GM21786 (cell line): ENCODE measurements at regions not wholly inside any gene's neighbourhood (a gene's known extent, or its start where the extent isn't known, plus 50 kb on each side); places are given as distances from the start of the nearest gene placed in this dataset.

ENCODE experiments used
- ATAC-seq: cut with Tn5 transposase; IDR thresholded peaks from one replicate; pipeline ENCODE4 v1.9.1; 2021; ENCODE audit not compliant: unreplicated experiment

DNA sequence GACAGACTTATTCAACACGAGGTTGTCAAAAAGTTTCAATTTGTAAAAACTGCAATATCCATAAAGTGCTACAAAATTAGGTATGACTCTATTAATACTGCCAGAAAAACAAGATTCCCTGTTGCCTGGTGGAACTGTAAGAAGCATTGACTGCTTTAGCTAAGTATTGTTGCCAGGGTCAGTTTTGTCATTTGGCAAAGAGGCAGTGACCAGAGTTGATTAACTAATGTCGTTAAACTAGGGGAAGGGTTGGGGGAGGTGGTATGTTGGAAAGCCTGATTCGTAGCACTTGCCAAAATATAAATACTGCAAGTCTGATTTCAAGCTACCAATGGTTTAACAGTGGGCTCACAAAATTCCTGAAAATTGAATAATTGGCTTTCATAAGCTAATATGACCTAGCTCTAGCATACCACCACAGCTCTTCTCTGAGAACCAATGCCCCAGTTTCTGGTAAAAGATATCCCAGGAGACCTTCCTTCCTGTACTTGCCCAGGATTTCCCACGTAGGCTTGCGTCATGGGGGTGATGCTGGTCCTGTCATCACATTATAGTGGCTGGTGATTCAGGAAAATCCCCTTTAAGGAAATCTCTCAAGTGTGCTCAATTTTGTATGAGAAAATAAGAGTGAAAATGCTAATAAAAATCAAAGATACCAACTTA is 266.4 kb upstream of the TBC1D5 start:
- ATAC-seq = no peak

DNA sequence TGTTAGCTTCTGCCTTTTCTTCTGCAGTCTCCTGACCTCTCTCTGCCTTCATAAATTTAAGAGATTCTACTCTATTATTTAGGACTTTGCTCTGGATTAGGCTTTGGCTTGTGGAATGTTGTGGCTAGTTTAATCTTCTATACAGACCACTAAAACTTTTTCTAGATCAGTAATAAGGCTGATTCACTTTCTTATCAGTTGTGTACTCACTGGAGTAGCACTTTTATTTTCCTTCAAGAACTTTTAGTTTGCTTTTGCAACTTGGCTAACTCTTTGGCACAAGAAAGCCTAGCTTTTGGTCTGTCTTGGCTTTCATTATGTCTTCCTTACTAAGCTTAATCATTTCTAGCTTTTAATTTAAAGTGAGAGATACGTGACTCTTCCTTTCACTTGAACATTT is 265.5 kb upstream of the TBC1D5 start:
- ATAC-seq = no peak

DNA sequence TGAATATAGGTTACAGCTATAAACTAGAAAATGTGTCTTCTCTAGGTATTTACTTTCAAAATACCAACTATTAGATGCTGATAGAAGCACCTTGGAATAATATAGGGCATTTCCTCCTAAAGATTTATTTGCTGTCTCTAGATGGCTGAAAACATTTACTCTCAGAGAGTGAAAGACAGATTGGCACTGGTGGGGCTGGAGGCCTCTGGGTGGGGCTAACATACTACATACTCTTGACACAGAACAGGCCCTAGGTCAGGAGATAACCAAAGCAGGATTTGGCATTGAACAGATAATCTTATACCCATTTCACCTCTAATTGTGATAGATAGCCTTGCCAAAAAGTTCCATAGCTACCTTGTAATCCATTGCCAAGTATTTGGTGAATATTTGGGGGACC is 253.3 kb upstream of the TBC1D5 start:
- ATAC-seq = no peak

DNA sequence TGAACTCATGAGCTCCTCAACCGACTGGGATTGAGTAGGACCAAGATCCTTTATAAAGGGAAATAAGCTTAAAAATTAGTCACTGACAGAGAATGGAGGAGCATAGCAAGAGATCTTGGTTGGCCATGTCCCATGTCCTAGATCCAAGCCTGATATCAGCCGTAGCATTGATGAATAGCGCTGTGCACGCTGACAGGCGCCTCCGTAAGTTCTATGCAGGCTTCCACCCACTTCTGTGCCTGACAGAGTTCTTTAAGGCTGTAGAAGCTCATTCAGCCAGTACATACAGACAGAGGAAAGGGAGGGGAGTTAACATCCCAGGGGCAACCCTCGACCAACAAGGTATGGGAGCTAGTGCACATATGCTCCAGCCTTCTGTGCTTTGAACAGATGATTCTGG is 251.7 kb upstream of the TBC1D5 start:
- no peak for ATAC-seq

DNA sequence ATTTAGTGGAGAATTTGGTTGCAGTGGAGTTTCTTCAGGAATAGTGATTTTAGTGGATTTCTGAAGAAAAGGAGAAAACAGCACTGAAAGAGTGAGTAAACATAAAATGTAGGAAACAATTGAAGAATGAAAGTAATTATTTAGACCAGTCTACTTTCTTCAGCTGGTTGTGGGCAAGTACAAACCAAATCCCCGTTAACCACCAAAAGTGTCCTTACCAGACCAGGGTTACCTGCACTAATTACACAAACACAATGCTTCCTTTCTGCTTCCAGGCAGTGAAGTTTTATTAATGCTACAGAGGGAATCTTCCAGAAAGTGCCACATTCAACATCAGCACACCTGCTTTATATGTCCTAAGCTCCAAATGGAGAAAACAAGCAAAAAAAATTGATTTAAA is 248.0 kb upstream of the TBC1D5 start:
- no peak for ATAC-seq

DNA sequence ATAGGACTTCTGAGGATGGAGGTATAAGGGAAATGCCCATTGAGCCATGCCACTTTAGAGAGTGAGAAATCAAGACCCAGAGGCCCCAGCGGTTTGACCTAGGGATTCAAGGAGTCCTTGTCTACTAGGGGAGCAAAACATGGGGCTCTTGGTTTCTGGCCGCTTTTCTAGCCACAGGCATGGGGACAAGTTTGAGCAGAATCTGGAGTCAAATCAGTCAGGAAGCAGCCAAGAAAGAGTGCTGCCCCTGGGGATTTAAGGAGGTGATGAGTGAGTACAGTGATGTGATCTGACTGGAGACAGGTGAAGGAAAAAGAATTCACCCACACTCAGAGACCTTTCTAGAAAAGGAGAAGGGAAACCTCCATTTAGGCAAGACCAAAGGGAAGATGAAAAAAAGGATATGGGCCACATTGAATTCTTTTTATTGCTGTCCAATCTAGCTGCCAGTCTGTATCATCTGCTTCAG is 244.0 kb upstream of the TBC1D5 start:
- ATAC-seq = no peak

DNA sequence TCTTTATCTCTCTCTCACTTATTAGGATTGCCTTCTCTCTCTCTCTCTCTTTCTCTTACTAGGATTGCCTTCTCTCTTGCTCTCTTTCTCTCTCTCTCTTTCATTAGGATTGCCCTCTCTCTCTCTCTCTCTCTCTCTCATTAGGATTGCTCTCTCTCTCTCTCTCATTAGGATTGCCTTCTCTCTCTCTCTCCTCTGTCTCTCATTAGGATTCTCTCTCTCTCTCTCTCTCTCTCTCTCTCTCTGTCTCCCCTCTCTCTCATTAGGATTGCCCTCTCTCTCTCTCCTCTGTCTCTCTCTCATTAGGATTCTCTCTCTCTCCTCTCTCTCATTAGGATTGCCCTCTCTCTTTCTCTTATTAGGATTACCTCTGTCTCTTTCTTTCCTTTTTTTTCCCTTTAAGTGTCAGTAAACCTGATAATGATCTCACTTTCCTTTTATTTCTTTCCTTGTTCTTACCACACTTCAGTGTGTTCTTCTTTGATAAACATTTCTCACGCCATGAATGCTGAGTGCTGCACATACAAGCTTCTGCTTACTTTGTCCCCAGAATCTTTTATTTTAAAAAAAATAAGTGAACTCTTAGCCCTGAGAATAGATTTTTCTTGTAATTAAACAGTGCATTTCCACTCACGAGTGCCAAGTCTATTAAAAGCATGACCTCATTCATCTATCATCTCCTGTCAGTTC is 243.4 kb upstream of the TBC1D5 start:
- no peak for ATAC-seq

DNA sequence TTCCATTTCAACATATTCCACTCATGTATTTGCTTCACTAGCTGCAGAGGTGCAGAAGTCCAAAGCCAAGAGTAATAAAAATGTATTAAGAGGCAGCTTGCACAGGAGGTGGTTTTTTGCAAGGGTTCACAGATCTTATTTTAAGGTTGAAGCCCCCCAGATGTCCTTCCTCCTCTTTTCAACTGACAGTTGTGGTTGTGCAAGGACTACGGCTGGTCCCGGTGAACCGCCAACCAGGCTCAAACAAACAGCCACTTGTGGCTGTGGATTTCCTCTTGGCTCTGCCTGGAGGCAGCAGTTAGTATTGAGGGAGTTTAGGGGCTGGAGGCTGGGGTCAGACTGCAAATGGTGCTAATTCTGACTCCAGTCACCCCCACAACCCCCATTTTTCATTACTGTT is 240.7 kb upstream of the TBC1D5 start:
- ATAC-seq = no peak

DNA sequence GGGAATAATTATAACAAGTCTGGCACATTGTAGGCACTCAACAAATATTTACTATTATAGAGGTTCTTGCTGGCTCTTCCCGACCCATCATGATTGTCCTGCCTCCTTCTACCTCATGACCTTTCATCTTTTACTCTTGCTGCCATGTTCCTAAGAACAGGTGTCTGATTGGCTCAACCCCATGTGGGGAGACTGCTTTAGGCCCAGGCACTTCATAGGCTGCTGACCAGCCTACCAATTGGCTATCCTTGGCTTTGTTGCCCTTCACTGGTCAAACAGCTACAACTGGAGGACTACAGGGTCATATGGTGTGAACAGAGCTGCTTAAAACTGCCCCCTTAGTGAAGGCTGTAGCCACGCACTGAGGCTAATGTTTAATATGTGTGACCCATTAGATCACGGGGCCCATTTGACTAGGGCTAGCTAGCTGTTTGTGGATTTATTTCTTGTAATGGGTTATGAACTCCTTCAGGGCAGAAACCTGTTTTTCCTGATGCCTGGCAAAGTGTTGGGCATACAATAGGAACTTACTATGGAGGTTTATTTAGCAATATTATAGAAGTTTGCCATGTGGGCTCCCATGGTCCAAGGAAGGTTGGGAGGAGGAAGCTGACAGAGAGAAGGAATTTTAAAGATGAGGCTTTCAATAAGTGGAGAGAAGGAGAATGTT is 239.9 kb upstream of the TBC1D5 start:
- no peak for ATAC-seq

DNA sequence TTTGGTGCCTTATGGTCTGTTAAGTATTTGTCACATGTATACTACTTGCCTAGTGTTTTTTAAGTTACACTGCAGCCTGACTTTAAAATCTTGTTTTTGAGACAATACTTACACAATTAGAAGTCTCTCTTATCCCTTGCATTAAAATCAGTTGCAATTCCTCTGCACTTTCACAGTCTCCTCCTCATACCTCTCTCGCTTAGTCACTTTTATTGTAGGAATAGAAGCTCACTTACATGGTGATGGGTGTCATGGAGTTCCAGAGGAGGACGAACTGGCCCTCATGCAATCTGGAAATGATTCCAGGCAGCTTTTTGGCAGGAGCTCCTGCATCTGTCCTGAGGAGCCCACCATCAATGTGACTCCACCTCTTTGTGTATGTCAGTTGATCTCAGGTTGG is 238.4 kb upstream of the TBC1D5 start:
- ATAC-seq = no peak

DNA sequence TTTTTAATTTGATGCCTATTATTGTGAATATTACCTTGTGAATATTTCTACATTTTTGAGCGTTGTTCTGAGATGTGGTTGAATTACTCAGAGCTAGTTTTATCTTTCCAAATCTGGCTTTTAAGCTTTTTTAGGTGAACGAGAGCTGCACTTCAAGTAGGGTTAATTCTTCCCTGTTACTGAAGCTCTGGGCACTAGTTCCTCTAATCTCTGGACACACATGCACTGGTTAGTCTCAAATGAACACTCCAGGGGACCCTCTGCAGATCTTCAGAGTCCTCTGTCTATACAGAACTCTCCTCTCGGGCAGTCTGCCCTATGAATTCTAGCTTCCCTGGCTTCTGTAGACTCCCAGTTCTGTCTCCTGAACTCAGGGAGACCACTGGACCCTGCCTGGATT is 237.5 kb upstream of the TBC1D5 start:
- ATAC-seq = no peak

DNA sequence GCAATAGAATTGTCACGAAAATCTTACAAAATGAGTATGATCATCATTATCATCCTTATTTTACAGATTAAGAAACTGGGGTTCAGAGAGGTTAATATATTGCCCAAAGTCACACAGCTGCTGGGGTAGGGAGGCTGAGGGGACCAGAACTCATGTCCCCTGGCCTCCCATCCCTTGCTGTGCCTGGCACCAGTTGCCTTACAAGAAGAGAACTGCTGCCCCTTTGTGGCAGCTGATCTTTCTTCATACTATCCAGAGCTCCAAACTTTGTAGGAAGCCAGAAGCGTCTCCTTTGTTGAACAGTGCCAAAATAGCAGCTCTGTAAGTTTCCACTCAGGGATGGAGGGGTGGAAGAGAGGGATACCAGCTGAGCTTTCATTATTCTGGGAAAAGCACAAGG is 236.8 kb upstream of the TBC1D5 start:
- no peak for ATAC-seq

DNA sequence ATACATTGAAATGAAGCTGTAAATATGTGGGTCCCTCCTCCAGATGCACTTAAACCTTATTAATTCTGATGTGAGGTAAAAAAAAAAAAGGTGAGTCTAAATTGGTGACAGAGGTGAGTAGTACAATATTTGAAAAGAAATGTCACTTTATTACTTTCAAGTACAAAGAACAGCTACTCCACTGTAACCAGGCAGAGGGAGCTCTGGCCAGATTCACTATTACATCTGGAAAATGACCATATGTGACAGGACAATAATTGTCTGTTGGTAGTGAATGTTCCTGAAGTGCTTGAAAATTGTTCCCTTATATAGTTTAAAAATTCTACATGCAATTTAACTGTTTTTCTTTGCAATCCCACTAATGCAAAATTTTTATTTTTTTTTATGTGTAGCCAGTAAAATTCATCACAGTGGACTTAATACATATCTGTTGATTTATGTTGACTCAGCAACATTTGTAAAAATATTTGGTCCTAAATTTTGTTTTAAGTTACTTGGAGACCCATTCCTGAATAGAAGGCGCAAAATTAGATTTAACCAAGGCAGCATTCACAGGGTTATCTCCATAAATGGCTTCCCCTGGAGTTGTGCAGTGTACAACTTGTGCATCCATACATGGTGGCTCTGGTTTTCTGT is 231.9 kb upstream of the TBC1D5 start:
- no peak for ATAC-seq

DNA sequence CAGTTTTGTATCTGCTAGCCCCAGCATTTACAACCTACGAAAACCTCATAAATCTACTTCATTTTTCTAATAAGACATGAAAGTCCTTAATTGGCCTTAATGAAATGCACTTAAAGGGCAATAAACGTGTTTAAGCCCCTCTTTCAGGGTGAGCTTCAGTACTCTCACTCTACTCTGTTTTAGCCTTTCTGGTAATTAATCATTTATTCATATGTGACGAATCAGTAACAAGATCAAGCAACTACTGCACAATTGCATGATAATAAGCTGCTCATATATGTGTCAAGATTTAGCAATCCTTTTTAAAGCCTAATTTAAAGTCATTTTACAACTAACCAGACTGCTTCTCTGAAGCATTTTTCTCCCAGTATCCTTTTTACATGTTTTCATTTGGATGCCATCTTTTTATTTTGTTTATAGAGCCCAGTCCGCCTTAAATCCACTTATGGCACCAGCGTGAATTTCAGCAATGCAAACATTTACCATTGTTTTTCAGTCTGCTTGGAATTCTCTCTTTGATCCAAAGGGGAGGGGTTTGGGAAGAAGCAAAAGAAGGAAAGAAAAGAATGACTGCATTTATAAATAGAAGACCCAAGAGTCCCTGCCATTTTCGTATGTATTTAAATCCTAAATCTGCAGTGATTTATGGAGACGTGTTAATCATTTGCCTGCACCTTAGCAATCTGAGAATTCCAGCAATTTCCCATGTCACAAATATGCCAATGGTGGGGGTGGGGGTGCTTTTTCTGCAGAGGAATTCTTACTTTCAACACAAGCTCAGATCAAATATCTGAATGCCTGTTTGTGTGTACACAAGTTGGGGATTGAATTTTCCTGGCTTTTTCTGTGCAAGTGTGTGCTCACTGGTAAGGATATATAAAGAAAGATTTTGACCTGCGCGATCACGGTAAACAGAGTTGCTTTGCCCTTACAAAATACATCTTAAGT is 230.8 kb upstream of the TBC1D5 start:
- ATAC-seq = no peak

DNA sequence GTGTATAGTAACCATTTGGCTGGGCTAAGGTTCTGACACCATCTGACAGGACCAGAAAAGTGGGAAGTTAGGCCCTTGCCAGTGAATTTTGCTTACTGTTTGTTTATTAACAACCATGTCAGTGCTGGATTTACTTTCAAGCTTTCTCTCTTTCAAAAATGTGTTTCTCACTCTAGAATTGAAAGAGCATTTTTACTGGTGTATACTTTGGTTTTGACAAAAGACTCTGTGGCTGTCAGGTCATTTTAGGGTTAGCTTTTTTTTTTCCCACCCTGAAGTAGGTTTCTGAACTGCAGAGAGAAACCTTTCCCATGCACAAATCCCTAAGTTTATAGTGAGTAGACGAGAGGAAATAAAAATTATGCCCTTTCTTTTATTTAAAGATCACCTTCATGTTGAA is 230.0 kb upstream of the TBC1D5 start:
- no peak for ATAC-seq

DNA sequence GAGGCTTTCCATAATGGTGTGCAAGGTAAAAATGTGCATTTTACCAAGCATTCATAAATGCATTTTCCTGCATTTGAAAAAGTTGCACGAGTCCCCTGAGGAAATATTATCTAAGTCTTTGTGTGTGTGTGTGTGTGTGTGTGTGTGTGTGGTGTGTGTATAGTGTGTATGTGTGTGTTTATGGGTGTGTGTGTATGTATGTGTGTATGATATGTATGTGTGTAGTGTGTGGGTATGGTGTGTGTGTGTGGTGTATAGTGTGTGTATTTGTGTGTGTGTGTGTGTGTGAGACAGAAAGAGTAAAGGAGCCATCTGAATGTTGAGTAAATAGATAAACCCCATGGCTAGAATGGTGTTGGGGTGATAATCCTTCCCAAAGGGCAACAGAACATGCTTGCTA is 229.6 kb upstream of the TBC1D5 start:
- ATAC-seq = no peak

DNA sequence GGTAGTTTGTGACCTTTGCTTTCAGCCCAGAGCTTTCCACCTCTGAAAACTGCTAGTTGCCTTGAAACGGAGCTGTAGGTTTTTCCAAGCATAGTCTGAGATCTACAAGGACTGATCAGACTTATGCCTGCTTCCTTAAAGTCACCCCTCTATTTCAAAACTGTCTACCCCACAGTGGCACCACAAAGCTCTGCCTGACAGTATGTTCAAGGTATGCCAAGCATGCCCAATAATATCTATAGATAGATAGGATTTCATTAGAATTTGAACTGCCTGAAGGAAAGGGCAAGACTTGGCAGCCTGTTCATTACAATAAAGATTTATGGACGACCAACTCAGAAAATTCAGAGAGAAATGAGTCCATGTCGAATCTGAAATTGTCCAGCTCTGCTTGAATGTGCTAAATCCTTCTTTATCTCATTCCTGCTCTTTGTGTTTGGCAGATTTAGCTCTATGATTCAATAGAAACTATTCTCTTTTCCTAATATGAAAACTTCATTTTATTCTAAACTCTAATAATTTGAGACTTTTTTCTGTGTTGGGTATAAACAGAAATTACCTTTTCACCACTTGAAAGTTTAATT is 227.6 kb upstream of the TBC1D5 start:
- ATAC-seq = no peak

DNA sequence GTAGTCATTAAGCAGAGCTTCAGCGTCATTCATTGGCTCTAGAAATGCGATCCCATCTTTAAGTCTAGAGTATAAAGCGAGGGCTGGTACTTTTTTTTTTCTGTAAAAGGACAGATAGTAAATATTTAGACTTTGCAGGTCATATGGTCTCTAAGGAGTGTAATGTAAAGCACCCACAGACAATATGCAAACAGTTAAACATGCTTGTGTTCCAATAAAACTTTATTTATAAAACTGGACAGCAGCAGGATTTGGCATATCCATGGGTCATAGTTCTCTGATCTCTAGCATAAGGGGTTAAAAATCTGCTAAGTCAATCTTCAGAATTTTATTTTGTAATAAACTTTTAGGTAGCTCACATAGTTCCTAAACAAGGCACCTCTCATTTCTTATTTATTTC is 226.8 kb upstream of the TBC1D5 start:
- ATAC-seq = no peak

DNA sequence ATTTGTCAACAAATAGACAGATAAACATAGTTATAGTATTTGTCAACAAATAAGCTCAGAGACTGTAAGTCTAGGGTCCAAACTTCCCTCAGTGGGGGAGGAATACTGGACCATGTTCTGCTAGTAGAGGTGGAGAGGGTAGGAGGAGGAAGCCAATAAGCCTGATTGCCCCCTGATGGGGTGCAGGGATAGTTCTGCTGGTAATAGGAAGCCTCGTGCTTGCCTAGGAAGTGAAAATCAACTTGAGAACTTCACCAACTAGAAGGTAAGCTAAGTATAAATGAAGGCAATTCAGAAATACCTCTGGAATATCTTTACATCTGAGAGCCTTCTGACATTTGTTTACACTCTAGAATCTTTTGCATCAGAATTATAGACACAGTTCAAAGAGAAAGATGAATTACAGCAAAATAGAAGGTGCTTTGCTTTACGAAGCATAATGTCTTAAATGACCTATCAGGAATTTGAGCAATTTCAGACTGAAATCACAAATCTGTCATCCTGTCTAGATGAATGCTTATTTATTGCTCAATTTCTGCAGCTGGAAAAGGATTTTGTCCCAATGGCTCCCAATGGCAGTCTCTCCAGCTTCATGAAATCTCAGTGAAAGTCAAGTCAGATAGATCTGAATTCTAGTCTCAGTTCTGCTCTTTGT is 225.6 kb upstream of the TBC1D5 start:
- no peak for ATAC-seq

DNA sequence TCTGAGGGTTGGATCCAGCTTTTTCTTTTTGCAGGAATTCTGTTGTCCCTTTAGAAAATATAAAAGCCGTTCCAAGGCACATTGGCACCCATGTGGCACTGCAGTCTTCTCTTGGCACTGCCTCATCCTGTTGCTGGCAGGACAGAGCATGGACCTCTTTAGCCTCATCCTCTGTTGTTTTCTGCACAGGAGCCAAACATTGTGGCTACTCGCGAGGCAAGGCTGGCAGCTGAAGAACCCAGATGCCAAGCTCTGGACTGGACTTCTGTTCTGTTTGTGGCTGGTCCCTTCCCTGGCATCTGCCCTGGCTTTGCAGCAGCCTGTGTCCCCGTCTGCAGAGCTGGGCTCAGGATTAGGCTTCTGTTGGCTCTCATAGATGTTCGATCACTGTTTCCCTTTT is 224.7 kb upstream of the TBC1D5 start:
- ATAC-seq = no peak
